ENCODE measurements at regions not wholly inside any gene's neighbourhood (a gene's known extent, or its start where the extent isn't known, plus 50 kb on each side); places are given as distances from the start of the nearest gene placed in this dataset.

DNA sequence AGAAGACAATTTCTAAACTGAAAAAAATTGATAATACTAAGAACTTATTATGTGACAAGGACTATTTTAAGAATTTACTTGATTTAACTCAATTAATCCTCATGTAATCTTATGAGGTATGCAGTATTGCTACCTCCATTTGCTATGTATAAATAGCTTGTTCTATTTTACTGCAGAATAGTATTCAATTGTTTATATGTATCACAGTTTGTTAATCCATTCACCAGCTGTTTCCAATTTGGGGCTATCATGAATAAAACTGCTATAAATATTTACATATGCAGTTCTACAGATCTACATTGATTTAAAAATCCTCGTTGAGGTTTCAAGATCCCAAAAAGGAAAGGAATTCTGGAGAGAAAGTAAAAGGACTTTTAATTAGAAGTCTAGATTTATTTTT lies 54.8 kb upstream of the DOCK10 start:
- in situ Hi-C loops (cut with HindIII; ENCODE audit: low sequenced_read_pairs), result no loop called here

All from DLD1 (cell line).